HCT116 (cell line): ENCODE measurements at regions not wholly inside any gene's neighbourhood (a gene's known extent, or its start where the extent isn't known, plus 50 kb on each side); places are given as distances from the start of the nearest gene placed in this dataset.

Source experiments
- ATAC-seq: fragments of 200-7000 bp; cut with Tn5 transposase; 2 replicates; pipeline ENCODE4 v1.9.1; 2020; ENCODE audit warnings: mild to moderate bottlenecking, moderate library complexity
- BruUV-seq: library from RNA; stranded (reverse); fragments of 400-500 nt; replicated peaks from 2 replicates; lab custom pipeline; 2021; lab: Mats Ljungman, UMichigan
- CTCF ChIA-PET: fragments of 300-600 bp; sonication (Branson Sonifier 250); formaldehyde crosslinking; loops from one replicate; lab custom pipeline; 2021; ENCODE audit warnings: antibody characterized with exemption; lab: Charles Lee
- POLR2A ChIA-PET: fragments of 300-600, 350-600 bp; sonication (Branson Sonifier 250); formaldehyde crosslinking; loops from one replicate; lab custom pipeline; 2021; ENCODE audit warnings: antibody characterized with exemption; lab: Charles Lee
- RAD21 ChIA-PET, 2 experiments: fragments of 300-600 bp; sonication (Branson Sonifier 250); formaldehyde crosslinking; loops; one replicate each; lab custom pipeline; 2023; ENCODE audit warnings: low total read pairs in 2 of 2; ENCODE audit not compliant: uncharacterized antibody in 2 of 2, unreplicated experiment in 2 of 2, low non-redundant PET in 1 of 2; lab: Charles Lee
- DNase-seq: peaks from one replicate; pipeline ENCODE4 v3.0.0-alpha.2; 2010; ENCODE audit warnings: low read depth, low spot score
- H2AFZ ChIP-seq: fragments of 200-600 bp; shearing (Covaris generic), sonication (generic); 2 replicates; pipeline ENCODE4 v1.6.1; 2017; ENCODE audit warnings: low read depth, mixed run types, mixed read lengths, antibody characterized with exemption, low read length; ENCODE audit not compliant: poor library complexity, severe bottlenecking
- H3K27ac ChIP-seq: 2 replicates; pipeline ENCODE4 v1.5.1; 2012; ENCODE audit warnings: low read depth, low read length
- H3K27me3 ChIP-seq: fragments of 200-600 bp; sonication (generic); 2 replicates; pipeline ENCODE4 v1.6.1; 2016; ENCODE audit warnings: mixed run types, low read length, mixed read lengths; ENCODE audit not compliant: insufficient read depth
- H3K36me3 ChIP-seq, 2 experiments: fragments of 200-500 bp in 1 of 2; fragments of 200-600 bp in 1 of 2; sonication (Bioruptor generic) in 1 of 2; sonication (generic) in 1 of 2; 2 replicates each; pipeline versions ENCODE4 v1.5.1 to v1.6.1; 2014 to 2016; ENCODE audit warnings: low read length in 2 of 2, inconsistent platforms in 1 of 2, mixed read lengths in 1 of 2, mixed run types in 1 of 2; ENCODE audit not compliant: insufficient read depth in 2 of 2, control insufficient read depth in 1 of 2
- H3K4me1 ChIP-seq, 2 experiments: fragments of 200-600 bp in 1 of 2; sonication (generic) in 1 of 2; 2 replicates each; pipeline versions ENCODE4 v1.5.1 to v1.6.1; 2012 to 2017; ENCODE audit warnings: low read length in 2 of 2, inconsistent platforms in 1 of 2, mild to moderate bottlenecking in 1 of 2, mixed read lengths in 1 of 2, mixed run types in 1 of 2, moderate library complexity in 1 of 2; ENCODE audit not compliant: insufficient read depth in 2 of 2, control insufficient read depth in 1 of 2
- H3K4me2 ChIP-seq: fragments of 200-600 bp; sonication (generic); 2 replicates; pipeline ENCODE4 v1.6.1; 2017; ENCODE audit warnings: mixed run types, low read length, mixed read lengths
- H3K4me3 ChIP-seq, 2 experiments: fragments of 200-600 bp in 1 of 2; sonication (generic) in 1 of 2; replicated peaks in 1 of 2; 2 replicates each; pipeline ENCODE4 v1.5.1; 2011 to 2016; ENCODE audit warnings: low read length in 2 of 2, control low read depth in 1 of 2, low read depth in 1 of 2, mild to moderate bottlenecking in 1 of 2, mixed read lengths in 1 of 2, mixed run types in 1 of 2
- H3K79me2 ChIP-seq: fragments of 200-600 bp; sonication (generic); 2 replicates; pipeline ENCODE4 v1.6.1; 2017; ENCODE audit warnings: mild to moderate bottlenecking, mixed run types, low read length, moderate library complexity, mixed read lengths; ENCODE audit not compliant: insufficient read depth
- H3K9ac ChIP-seq: fragments of 200-600 bp; sonication (generic); 2 replicates; pipeline ENCODE4 v1.6.1; 2016; ENCODE audit warnings: low read length, mixed read lengths
- H3K9me2 ChIP-seq: fragments of 200-600 bp; sonication (generic), shearing (Covaris generic); 2 replicates; pipeline ENCODE4 v1.6.1; 2017; ENCODE audit warnings: mixed run types, mild to moderate bottlenecking, moderate library complexity; ENCODE audit not compliant: insufficient read depth
- H3K9me3 ChIP-seq, 2 experiments: fragments of 200-500 bp in 1 of 2; fragments of 200-600 bp in 1 of 2; sonication (Bioruptor generic) in 1 of 2; sonication (generic) in 1 of 2; 2 replicates each; pipeline ENCODE4 v1.6.1; 2014 to 2017; ENCODE audit warnings: low read length in 2 of 2, mixed read lengths in 2 of 2, inconsistent platforms in 1 of 2, low read depth in 1 of 2, mild to moderate bottlenecking in 1 of 2, mixed run types in 1 of 2, moderate library complexity in 1 of 2; ENCODE audit not compliant: control insufficient read depth in 1 of 2, insufficient read depth in 1 of 2
- H4K20me1 ChIP-seq: fragments of 200-600 bp; sonication (generic), shearing (Covaris generic); 2 replicates; pipeline ENCODE4 v1.6.1; 2017; ENCODE audit warnings: mixed run types, mild to moderate bottlenecking, moderate library complexity; ENCODE audit not compliant: insufficient read depth
- CTCF ChIP-seq, 3 experiments: fragments of 200-600 bp in 1 of 3; sonication (generic) in 1 of 3; IDR thresholded peaks in 2 of 3; conservative IDR thresholded peaks in 1 of 3; 2 replicates each; pipeline ENCODE4 v1.5.1; 2012 to 2017; ENCODE audit warnings: low read depth in 2 of 3, low read length in 2 of 3, antibody characterized with exemption in 1 of 3, borderline replicate concordance in 1 of 3, control low read depth in 1 of 3, mild to moderate bottlenecking in 1 of 3, mixed read lengths in 1 of 3, mixed run types in 1 of 3, moderate library complexity in 1 of 3; ENCODE audit not compliant: insufficient read depth in 1 of 3
- EZH2phosphoT487 ChIP-seq: fragments of 200-600 bp; IDR thresholded peaks from 2 replicates; pipeline ENCODE4 v1.6.1; 2018; ENCODE audit warnings: antibody characterized with exemption, borderline replicate concordance
- POLR2A ChIP-seq: IDR thresholded peaks from 2 replicates; pipeline ENCODE4 v1.7.0; 2011; ENCODE audit warnings: borderline replicate concordance; ENCODE audit not compliant: insufficient read depth, insufficient read length; ENCODE audit errors: extremely low read depth
- POLR2AphosphoS5 ChIP-seq: IDR thresholded peaks from 2 replicates; pipeline ENCODE4 v1.6.1; 2011; ENCODE audit warnings: mild to moderate bottlenecking, low read depth, low read length, moderate library complexity
- RAD21 ChIP-seq: IDR thresholded peaks from 2 replicates; pipeline ENCODE4 v1.6.1; 2012; ENCODE audit warnings: low read depth, mild to moderate bottlenecking
- REST ChIP-seq: IDR thresholded peaks from 2 replicates; pipeline ENCODE4 v1.6.1; 2012; ENCODE audit warnings: low read depth
- SP1 ChIP-seq: IDR thresholded peaks from 2 replicates; pipeline ENCODE4 v1.6.1; 2012; ENCODE audit warnings: low read depth
- TCF7L2 ChIP-seq: IDR thresholded peaks from 2 replicates; pipeline ENCODE4 v1.7.0; 2011; ENCODE audit warnings: borderline replicate concordance, inconsistent platforms; ENCODE audit not compliant: insufficient read depth, insufficient read length; ENCODE audit errors: extremely low read depth
- ZFX ChIP-seq: fragments of 450-650 bp; IDR thresholded peaks from 2 replicates; pipeline ENCODE4 v1.6.1; 2017
- intact Hi-C: fragments of 100-400 bp; cut with micrococcal nuclease; formaldehyde crosslinking; loops from 2 replicates; pipeline ENCODE4 v1.10.0; 2022

GRCh38 chr3:182683453-182683852 lies 109.9 kb upstream of the ATP11B start:
- Histone ChIP-seq H2AFZ (peak overlapping the region; percentile 97), H3K9ac (no peak overlapping the region), H3K79me2 (no peaks in the 10 kb centered on the region), H3K9me2 (no peaks in the 10 kb centered on the region), H4K20me1 (no peaks in the 10 kb centered on the region), H3K27ac (no peak overlapping the region), H3K4me3 (no peak overlapping the region), H3K9me3 (no peaks in the 10 kb centered on the region), H3K4me2 (peak overlapping the region; percentile 34), H3K27me3 (no peaks in the 10 kb centered on the region), H3K36me3 (no peaks in the 10 kb centered on the region), H3K4me1 (no peaks in the 10 kb centered on the region)
- POLR2A ChIA-PET = no interaction called here
- CTCF ChIA-PET = interaction anchor here (0.8 to 2.1 kb wide), 11 partner anchors 24 to 1473 kb away, joined by 3 to 14 read pairs (median 3); no protein-coding TSS in a partner anchor
- DNase-seq (peak; percentile 51), ATAC-seq (peak; percentile 92)
- peak; percentile 81 to 98 (median 88) for TF ChIP-seq CTCF (IDR thresholded peaks at IDR 0.05 in 2 of 3, conservative IDR thresholded peaks at IDR 0.05 in 1 of 3; ENCODE audit: borderline replicate concordance in 1 of 3, insufficient read depth in 1 of 3, low read depth in 2 of 3, low read length in 2 of 3)
- no peak for TF ChIP-seq ZFX
- TF ChIP-seq POLR2A = no peak
- TF ChIP-seq RAD21 = peak; percentile 95
- no peak for TF ChIP-seq TCF7L2
- TF ChIP-seq SP1 = no peak
- no peak for TF ChIP-seq REST
- no peak for TF ChIP-seq EZH2phosphoT487
- TF ChIP-seq POLR2AphosphoS5 = no peak
- RAD21 ChIA-PET = no interaction called here
- no TSS peak for BruUV-seq
- intact Hi-C loops = loop anchor here (1.0 to 10.0 kb wide), 7 partner anchors 64 to 1879 kb away; no protein-coding TSS in a partner anchor
